Muscle layer of duodenum (tissue), 2 donors: ENCODE measurements at regions not wholly inside any gene's neighbourhood (a gene's known extent, or its start where the extent isn't known, plus 50 kb on each side); places are given as distances from the start of the nearest gene placed in this dataset.

Source experiments
- H3K27ac ChIP-seq: one replicate; pipeline ENCODE4 v1.7.0; 2013; ENCODE audit warnings: mild to moderate bottlenecking, low read length
- H3K27me3 ChIP-seq: one replicate; pipeline ENCODE4 v1.7.0; 2013; ENCODE audit warnings: low read depth, mild to moderate bottlenecking, control low read depth, low read length
- H3K36me3 ChIP-seq, 2 donors: one replicate each; pipeline ENCODE4 v1.7.0; 2013; ENCODE audit warnings: low read length in 2 of 2, control low read depth in 1 of 2, mild to moderate bottlenecking in 1 of 2; ENCODE audit not compliant: insufficient read depth in 2 of 2, control insufficient read depth in 1 of 2
- H3K4me1 ChIP-seq, 2 donors: one replicate each; pipeline ENCODE4 v1.7.0; 2013; ENCODE audit warnings: low read length in 2 of 2, mild to moderate bottlenecking in 2 of 2, control low read depth in 1 of 2, moderate library complexity in 1 of 2; ENCODE audit not compliant: insufficient read depth in 2 of 2, control insufficient read depth in 1 of 2
- H3K4me3 ChIP-seq, 2 donors: one replicate each; pipeline ENCODE4 v1.7.0; 2013; ENCODE audit warnings: low read length in 2 of 2, low read depth in 1 of 2, mild to moderate bottlenecking in 1 of 2
- H3K9me3 ChIP-seq, 2 donors: one replicate each; pipeline ENCODE4 v1.7.0; 2013; ENCODE audit warnings: low read length in 2 of 2, control low read depth in 1 of 2, mild to moderate bottlenecking in 1 of 2; ENCODE audit not compliant: control insufficient read depth in 1 of 2
- donor health status: healthy.

DNA sequence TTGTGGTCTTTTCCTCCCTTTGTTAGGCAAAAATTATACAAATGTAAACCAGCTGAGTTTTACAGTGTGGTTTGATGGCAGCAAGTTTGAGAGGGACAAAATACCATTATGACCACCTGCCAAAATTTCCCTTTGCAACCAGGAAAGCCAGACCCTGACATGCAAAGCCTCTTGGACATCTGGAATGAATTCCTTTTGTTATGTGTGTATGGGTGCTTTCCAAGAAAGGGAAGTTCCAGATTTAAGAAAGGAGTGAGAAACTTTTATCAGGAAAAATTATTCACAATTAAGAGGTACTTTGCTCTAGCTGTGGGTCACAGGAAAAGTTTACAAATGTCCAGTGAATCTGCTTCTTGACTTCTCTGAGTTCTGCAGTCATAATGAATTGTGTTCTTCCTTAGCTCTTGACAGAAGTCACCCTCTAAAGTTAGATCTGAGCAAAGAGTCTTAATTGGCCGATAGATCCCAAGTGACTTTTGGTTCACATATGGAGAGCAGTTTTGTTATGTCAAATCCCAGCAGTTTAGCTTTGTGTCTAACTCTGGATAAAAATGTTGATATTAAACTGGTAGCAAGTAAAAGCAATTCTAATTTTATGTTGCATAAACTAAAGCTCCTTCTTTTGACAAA lies 295.9 kb upstream of the ZNF608 start:
- peaks cover 5 to 25% of the 10 kb centered on the region in 2 donors for H3K4me1 ChIP-seq
- no peaks in the 10 kb centered on the region for H3K36me3 ChIP-seq
- no peaks in the 10 kb centered on the region for H3K27me3 ChIP-seq
- no peak overlapping the region for H3K4me3 ChIP-seq
- H3K27ac ChIP-seq, result no peak overlapping the region
- no peaks in the 10 kb centered on the region for H3K9me3 ChIP-seq

DNA sequence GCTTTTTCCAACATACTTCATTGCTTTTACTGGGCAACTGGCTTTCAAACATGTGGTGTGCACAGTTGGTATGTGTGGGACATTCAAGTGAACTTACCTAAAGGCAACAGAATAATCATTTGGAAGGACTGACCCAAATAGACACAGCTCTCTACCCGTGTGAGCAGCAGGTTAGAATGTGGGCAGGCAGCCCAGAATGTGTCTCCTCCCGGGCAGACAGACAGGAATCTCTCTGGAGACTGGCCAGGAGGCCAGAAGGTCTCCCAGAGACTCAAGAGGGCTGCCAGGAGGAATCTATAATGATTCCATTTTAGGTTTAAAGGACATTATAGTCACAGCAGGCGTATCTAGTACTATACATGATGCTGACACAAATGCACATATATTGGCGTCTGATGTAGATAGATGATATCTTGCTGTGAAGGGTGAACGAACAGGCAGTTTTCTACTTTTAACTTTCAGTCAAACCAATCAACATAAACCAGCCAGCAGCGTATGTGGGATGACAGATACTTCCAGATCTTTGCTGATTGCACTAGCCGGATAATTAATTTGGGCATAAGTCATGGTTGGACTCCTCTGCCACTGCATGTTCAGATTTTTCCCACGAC lies 297.4 kb upstream of the ZNF608 start:
- Histone ChIP-seq H3K9me3 (no peaks in the 10 kb centered on the region), H3K4me3 (no peak overlapping the region), H3K4me1 (peaks cover 5 to 25% of the 10 kb centered on the region in 2 donors), H3K36me3 (no peaks in the 10 kb centered on the region), H3K27me3 (no peaks in the 10 kb centered on the region), H3K27ac (no peak overlapping the region)

DNA sequence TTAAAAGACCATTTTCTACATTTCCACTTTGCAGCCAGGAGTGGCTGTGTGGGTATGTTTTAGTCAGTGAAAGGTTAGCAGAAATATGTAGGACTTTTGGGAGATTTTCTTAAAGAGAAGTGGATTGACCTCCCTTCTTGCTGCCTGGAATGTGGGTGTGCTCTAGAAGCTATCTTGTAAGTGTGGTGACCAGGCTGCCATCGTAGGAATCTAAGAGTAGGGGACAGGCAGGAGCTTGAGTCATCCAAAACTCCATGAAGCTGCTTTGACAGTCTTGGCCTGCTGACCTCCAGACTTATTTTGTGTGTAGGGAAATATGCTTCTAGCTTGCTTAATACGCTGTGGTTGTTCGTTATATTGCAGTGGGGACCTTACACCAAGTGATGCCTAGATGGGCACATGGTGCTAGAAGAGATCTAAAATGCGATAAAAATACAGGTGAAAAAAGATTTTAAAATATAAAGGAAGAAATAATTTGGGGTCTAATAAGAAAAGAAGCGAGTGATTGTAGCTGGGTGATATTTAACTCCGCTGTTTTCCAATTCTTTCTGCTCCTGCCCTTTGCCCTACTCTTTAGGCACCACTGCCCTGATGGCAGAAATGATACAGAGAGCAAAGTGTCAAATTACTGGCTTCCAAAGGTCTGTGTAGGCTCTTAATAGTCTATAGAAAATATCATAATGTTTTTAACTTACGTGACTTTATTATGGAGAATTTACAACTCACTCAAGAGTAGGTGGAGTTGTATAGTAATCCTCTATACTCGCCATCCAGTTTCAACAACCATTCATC lies 298.2 kb upstream of the ZNF608 start:
- H3K4me3 ChIP-seq, result no peak overlapping the region
- H3K36me3 ChIP-seq, result no peaks in the 10 kb centered on the region
- H3K27ac ChIP-seq, result no peak overlapping the region
- no peaks in the 10 kb centered on the region for H3K27me3 ChIP-seq
- peaks cover 5 to 25% of the 10 kb centered on the region in 2 donors for H3K4me1 ChIP-seq
- H3K9me3 ChIP-seq, result no peaks in the 10 kb centered on the region

DNA sequence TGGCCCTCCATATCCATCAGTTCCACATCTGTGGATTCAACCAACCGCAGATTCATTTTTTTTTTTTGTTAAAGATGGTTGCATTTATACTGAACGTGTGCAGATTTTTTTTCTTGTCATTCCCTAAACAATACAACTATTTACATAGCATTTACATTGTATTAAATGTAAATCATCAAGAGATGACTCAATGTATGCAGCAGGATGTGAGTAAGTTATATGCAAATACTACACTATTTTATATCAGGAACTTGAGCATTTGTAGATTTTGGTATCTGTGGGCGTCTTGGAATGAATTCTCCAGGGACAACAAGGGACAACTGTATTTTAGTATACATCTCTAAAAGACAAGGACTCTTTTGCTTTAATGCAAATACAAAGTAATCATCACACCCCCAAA lies 299.2 kb upstream of the ZNF608 start:
- Histone ChIP-seq H3K27me3 (no peaks in the 10 kb centered on the region), H3K27ac (no peak overlapping the region), H3K4me1 (peaks cover 5 to 25% of the 10 kb centered on the region in 2 donors), H3K36me3 (no peaks in the 10 kb centered on the region), H3K9me3 (no peaks in the 10 kb centered on the region), H3K4me3 (no peak overlapping the region)

DNA sequence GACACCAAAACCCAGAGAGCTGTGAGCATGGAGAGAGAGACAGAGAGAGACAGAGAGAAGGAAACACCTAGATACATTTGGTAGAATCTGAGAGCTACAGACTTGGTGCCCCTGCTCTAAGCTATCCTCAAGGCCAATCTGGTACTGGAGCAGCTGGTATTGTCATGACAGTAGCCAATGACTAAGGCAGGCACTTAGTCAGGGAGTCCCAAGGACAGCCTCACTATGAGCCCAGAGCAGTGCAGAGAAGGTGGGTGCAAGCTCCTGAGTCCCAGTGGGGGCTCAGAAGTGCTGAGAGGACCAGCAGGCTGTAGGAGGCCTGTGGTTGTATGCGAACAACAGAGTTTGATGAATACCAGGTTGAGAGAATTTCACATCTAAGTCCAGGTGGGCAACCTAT lies 300.4 kb upstream of the ZNF608 start:
- Histone ChIP-seq H3K36me3 (no peaks in the 10 kb centered on the region), H3K9me3 (no peaks in the 10 kb centered on the region), H3K27ac (no peak overlapping the region), H3K27me3 (no peaks in the 10 kb centered on the region), H3K4me3 (no peak overlapping the region), H3K4me1 (peaks cover 5 to 25% of the 10 kb centered on the region in 2 donors)

DNA sequence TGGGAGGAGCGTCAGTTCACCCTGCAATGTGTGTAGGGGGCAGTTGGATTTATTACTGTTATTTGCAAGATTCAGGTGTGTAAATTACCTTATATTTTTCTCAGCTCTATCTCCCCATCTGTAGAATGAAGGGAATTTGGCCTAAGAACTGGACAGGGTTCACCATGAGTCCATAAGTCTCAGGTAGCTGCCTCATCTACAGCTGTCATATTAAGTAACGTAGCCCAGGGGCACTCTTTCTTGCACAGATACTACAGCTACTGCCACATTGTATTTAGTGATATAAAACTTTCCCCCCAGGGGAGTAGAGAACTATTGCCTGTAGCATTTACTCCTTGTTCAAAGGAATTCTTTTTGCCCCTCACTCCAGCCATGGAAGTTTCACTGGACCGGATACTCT lies 301.4 kb upstream of the ZNF608 start:
- no peaks in the 10 kb centered on the region for H3K9me3 ChIP-seq
- H3K36me3 ChIP-seq, result no peaks in the 10 kb centered on the region
- H3K4me3 ChIP-seq, result no peak overlapping the region
- peaks cover 5 to 15% of the 10 kb centered on the region in 2 donors for H3K4me1 ChIP-seq
- H3K27me3 ChIP-seq, result no peaks in the 10 kb centered on the region
- H3K27ac ChIP-seq, result no peak overlapping the region

DNA sequence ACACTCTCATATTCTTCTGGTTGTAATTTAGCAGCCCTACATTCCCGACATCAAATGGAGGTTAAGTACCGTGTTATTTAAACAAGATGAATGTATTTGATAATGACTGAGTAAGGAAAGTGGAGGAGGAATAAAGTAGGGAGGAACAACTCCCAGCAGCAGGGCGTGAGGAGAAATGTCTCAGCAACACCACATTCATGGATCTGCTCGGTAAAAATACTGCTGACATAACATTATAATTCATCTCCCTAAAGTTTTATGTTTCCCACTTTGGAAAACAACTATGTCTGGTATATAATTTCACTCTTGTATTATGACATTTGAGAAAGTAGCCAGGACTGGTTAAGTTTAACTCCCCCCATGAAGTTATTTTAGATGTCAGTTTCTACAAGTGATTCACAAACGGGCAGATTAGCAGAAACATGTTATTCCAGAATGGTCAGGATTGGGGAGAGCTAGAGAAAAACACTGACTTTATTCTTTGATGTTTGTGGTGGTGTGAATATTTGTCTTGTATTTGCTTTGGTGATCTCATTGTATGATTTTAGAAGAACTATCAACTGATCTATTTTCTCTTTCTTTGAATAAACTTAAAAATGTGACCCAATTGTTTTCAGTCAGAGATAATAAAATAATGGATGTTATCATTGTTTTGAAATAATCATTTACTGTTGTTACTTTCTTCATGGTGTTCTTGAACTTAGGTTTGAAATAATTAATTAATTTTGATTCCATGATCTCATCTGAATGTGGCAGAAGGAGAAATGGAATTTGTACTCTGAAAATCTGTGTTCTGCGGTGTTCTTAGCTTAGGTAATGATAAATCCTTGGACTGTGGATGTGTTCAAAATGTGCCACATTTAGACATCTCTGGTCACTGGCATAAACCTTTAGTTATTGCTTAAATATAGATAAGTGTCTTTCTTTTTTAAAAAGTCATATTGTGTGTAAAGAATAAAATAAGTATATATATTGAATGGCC lies 303.6 kb upstream of the ZNF608 start:
- no peak overlapping the region for H3K27ac ChIP-seq
- H3K27me3 ChIP-seq, result no peaks in the 10 kb centered on the region
- H3K4me3 ChIP-seq, result no peak overlapping the region

DNA sequence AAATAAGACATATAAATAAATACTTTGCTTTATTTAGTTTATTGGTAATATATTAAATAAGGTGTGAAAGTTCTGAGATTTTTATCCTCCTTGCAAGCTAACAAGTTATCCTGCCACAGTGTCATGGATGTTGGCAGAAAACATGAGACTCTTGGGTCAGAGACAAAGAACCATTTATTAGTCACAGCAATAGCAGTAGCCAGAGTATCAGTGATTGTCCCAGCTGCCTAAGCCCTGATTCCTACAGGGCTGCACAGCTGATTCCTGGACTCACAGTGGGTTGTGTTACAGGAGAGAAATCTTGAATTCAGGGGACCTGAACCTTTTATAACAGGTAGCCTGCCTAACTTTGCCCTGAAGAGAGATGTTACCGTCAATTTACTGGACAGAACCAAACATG lies 304.5 kb upstream of the ZNF608 start:
- Histone ChIP-seq H3K36me3 (no peaks in the 10 kb centered on the region), H3K9me3 (no peaks in the 10 kb centered on the region), H3K27ac (no peak overlapping the region), H3K27me3 (no peaks in the 10 kb centered on the region), H3K4me3 (no peak overlapping the region), H3K4me1 (no peaks in the 10 kb centered on the region)

More for the DNA sequence above, 303.6 kb upstream of the ZNF608 start:
- Histone ChIP-seq H3K36me3 (no peaks in the 10 kb centered on the region), H3K9me3 (no peaks in the 10 kb centered on the region), H3K4me1 (no peaks in the 10 kb centered on the region)

DNA sequence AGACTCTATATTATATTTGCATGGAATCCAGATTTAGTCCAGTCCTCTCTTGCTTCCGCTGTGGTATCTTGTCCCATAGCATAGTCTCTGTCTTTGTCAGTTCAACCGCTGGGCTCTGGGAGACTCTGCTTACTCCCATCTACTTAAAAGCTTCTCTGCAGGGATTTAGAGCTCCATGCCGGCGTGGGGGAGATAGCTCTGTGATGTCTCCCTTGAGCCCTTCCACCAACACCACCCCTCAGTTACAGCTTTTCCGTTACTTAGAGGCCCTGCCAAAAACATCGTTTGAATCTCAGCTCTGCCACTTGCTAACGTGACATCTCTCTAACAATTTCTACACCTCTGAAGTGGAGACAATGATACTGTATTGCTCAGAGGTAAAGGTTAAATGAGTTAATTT lies 306.1 kb upstream of the ZNF608 start:
- Histone ChIP-seq H3K27me3 (no peaks in the 10 kb centered on the region), H3K4me3 (no peak overlapping the region), H3K4me1 (no peaks in the 10 kb centered on the region), H3K36me3 (no peaks in the 10 kb centered on the region), H3K9me3 (no peaks in the 10 kb centered on the region), H3K27ac (no peak overlapping the region)

DNA sequence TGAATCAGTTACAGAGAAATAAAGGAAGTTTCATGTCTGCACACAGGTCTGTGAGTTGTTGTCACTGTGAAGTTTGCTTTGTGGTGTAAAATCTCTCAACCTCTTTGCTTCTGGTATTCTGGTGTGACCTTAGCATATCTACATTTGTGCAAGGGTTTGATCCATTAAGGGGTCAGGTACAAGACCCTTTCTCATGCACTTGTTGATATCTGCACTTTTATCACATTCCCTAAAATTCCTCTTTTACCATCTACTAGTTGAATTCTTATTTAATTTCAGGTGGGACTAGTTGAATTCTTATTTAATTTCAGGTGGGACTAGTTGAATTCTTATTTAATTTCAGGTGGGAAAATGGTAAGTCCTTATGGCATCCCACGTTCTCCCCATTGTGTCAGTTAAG lies 306.7 kb upstream of the ZNF608 start:
- Histone ChIP-seq H3K36me3 (no peaks in the 10 kb centered on the region), H3K4me3 (no peak overlapping the region), H3K27ac (no peak overlapping the region), H3K9me3 (no peaks in the 10 kb centered on the region), H3K4me1 (no peaks in the 10 kb centered on the region), H3K27me3 (no peaks in the 10 kb centered on the region)

DNA sequence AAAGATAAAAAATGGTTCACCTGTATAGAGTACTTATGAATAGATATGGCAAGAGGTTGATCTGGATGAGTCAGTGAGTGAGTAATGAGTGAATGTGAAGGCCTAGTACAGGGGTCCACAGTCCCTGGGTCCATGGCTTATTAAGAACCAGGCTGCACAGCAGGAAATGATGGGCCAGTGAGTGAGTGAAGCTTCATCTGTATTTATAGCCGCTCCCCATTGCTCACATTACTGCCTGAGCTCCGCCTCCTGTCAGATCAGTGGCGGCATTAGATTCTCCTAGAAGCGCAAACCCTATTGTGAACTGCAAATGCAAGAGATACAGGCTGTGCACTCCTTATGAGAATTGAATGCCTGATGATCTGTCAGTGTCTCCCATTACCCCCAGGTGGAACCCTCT lies 307.7 kb upstream of the ZNF608 start:
- Histone ChIP-seq H3K4me3 (no peak overlapping the region), H3K9me3 (no peaks in the 10 kb centered on the region), H3K4me1 (peaks cover 0 to 5% of the 10 kb centered on the region in 2 donors), H3K27me3 (no peaks in the 10 kb centered on the region), H3K36me3 (no peaks in the 10 kb centered on the region), H3K27ac (no peak overlapping the region)
